A673 (cell line): ENCODE measurements at regions not wholly inside any gene's neighbourhood (a gene's known extent, or its start where the extent isn't known, plus 50 kb on each side); places are given as distances from the start of the nearest gene placed in this dataset.

Experiments used
- EZH2 ChIP-seq: fragments of 200-600 bp; sonication (generic); IDR thresholded peaks from 2 replicates; pipeline ENCODE4 v1.6.1; 2017; ENCODE audit warnings: borderline replicate concordance, low read depth, mild to moderate bottlenecking, mixed read lengths, antibody characterized with exemption, low read length; ENCODE audit not compliant: poor library complexity, severe bottlenecking
- TF ChIP-seq, protein P1 (sequence below): fragments of 300-800, 200-600 bp; sonication (generic); conservative IDR thresholded peaks from 2 replicates; pipeline ENCODE4 v1.5.1; 2017; ENCODE audit warnings: low read depth, mild to moderate bottlenecking, antibody characterized with exemption, low read length, moderate library complexity, mixed read lengths

DNA sequence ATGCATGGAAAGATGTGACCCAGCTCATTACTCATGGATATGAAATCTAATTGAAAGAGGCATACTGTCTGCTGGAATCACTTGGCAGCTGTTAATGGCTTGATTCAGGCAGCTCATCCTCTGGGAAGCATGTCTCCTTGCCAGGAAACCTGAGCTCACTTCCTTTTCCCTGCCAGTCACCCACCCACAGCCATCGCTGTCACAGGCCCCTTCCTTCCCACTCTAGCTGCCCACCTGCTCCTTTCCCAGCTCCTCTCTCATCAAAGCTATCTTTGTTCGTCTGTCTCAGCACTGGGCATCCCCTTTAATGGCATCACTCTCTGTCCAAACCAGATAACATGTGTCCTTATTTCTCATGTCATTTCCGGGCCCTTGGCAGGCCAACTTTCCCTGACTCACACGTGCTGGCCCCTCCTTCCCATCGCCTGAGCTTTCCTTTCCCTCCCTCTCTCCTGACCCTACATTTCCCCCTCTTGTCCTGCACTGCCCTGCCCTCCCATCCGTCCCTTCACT lies 721.9 kb downstream of the TNS3 start:
- TF ChIP-seq, protein P1, sequence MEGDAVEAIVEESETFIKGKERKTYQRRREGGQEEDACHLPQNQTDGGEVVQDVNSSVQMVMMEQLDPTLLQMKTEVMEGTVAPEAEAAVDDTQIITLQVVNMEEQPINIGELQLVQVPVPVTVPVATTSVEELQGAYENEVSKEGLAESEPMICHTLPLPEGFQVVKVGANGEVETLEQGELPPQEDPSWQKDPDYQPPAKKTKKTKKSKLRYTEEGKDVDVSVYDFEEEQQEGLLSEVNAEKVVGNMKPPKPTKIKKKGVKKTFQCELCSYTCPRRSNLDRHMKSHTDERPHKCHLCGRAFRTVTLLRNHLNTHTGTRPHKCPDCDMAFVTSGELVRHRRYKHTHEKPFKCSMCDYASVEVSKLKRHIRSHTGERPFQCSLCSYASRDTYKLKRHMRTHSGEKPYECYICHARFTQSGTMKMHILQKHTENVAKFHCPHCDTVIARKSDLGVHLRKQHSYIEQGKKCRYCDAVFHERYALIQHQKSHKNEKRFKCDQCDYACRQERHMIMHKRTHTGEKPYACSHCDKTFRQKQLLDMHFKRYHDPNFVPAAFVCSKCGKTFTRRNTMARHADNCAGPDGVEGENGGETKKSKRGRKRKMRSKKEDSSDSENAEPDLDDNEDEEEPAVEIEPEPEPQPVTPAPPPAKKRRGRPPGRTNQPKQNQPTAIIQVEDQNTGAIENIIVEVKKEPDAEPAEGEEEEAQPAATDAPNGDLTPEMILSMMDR, result no peak
- TF ChIP-seq EZH2, result no peak
